Adipose tissue (tissue), 3 donors: ENCODE measurements at regions not wholly inside any gene's neighbourhood (a gene's known extent, or its start where the extent isn't known, plus 50 kb on each side); places are given as distances from the start of the nearest gene placed in this dataset.

Source experiments
- H3K27ac ChIP-seq: one replicate; pipeline ENCODE4 v1.5.1; 2013; ENCODE audit warnings: low read depth, low read length
- WGBS, 3 donors: extraction: QIAGEN DNeasy Blood & Tissue Kit; methylation state at CpG; one replicate each; pipeline ENCODE4 v1.1.7; 2013; 5-methylcytosine and 5-hydroxymethylcytosine counted together
- donor health status: healthy with polysubstance abuse.
- donor health status: Bipolar disorder and iron deficiency.
- donor health status: healthy.

- 26 to 63% (median 53%) methylated on average over 8 of the region's 8 CpGs for WGBS, 3 donors
- H3K27ac ChIP-seq, result no peak overlapping the region
Observed at GRCh38 chr2:129744649-129745048, 234.8 kb upstream of the RAB6C start.

- 85 to 94% (median 88%) methylated on average over 6 of the region's 6 CpGs for WGBS, 3 donors
- H3K27ac ChIP-seq, result no peak overlapping the region
Observed at GRCh38 chr2:129747500-129748125, 231.9 kb upstream of the RAB6C start.

GRCh38 chr2:129748250-129748649, 231.2 kb upstream of the RAB6C start:
- 61 to 84% (median 73%) methylated on average over 5 of the region's 5 CpGs for WGBS, 3 donors
- H3K27ac ChIP-seq, result no peak overlapping the region

- no peak overlapping the region for H3K27ac ChIP-seq
- 26 to 43% (median 40%) methylated on average over 6 of the region's 6 CpGs for WGBS, 3 donors
Observed at GRCh38 chr2:129748653-129749052, 230.8 kb upstream of the RAB6C start.

GRCh38 chr2:129751409-129751808, 228.1 kb upstream of the RAB6C start:
- no peak overlapping the region for H3K27ac ChIP-seq
- 69 to 93% (median 82%) methylated on average over 1 of the region's 1 CpG for WGBS, 3 donors

GRCh38 chr2:129752176-129752575, 227.3 kb upstream of the RAB6C start:
- 78 to 88% (median 79%) methylated on average over 3 of the region's 3 CpGs for WGBS, 3 donors
- no peak overlapping the region for H3K27ac ChIP-seq

- H3K27ac ChIP-seq, result no peak overlapping the region
- 87 to 91% (median 90%) methylated on average over 10 of the region's 10 CpGs for WGBS, 3 donors
Observed at GRCh38 chr2:129752686-129753085, 226.8 kb upstream of the RAB6C start.

GRCh38 chr2:129753261-129753660, 226.2 kb upstream of the RAB6C start:
- WGBS, 3 donors, result 74 to 85% (median 83%) methylated on average over 8 of the region's 8 CpGs
- no peak overlapping the region for H3K27ac ChIP-seq

- H3K27ac ChIP-seq, result no peak overlapping the region
- 90 to 95% (median 94%) methylated on average over 14 of the region's 14 CpGs for WGBS, 3 donors
Observed at GRCh38 chr2:129754421-129754820, 225.0 kb upstream of the RAB6C start.

- WGBS, 3 donors, result 72 to 90% (median 83%) methylated on average over 6 of the region's 6 CpGs
- H3K27ac ChIP-seq, result no peak overlapping the region
Observed at GRCh38 chr2:129754831-129755230, 224.6 kb upstream of the RAB6C start.

GRCh38 chr2:129755786-129756185, 223.7 kb upstream of the RAB6C start:
- WGBS, 3 donors, result 90 to 93% (median 91%) methylated on average over 7 of the region's 7 CpGs
- no peak overlapping the region for H3K27ac ChIP-seq

- no peak overlapping the region for H3K27ac ChIP-seq
- 85 to 90% (median 86%) methylated on average over 7 of the region's 7 CpGs for WGBS, 3 donors
Observed at GRCh38 chr2:129756276-129756675, 223.2 kb upstream of the RAB6C start.

- 87 to 93% (median 92%) methylated on average over 9 of the region's 9 CpGs for WGBS, 3 donors
Observed at GRCh38 chr2:129757366-129757914, 222.0 kb upstream of the RAB6C start.

GRCh38 chr2:129757915-129758783, 221.3 kb upstream of the RAB6C start:
- WGBS, 3 donors, result 26 to 41% (median 37%) methylated on average over 15 of the region's 15 CpGs

More at GRCh38 chr2:129757366-129757914, 222.0 kb upstream of the RAB6C start:
- no peak overlapping the region for H3K27ac ChIP-seq

GRCh38 chr2:129758784-129759471, 220.5 kb upstream of the RAB6C start:
- WGBS, 3 donors, result 37 to 66% (median 40%) methylated on average over 14 of the region's 14 CpGs
- no peak overlapping the region for H3K27ac ChIP-seq

More at GRCh38 chr2:129757915-129758783, 221.3 kb upstream of the RAB6C start:
- no peak overlapping the region for H3K27ac ChIP-seq

- WGBS, 3 donors, result 88 to 100% (median 94%) methylated on average over 2 of the region's 2 CpGs
Observed at GRCh38 chr2:129759472-129760010, 219.9 kb upstream of the RAB6C start.

GRCh38 chr2:129760669-129761068, 218.8 kb upstream of the RAB6C start:
- 94% methylated on average over 7 of the region's 7 CpGs for WGBS, 3 donors

More at GRCh38 chr2:129759472-129760010, 219.9 kb upstream of the RAB6C start:
- no peak overlapping the region for H3K27ac ChIP-seq

GRCh38 chr2:129761569-129762021, 217.9 kb upstream of the RAB6C start:
- no peak overlapping the region for H3K27ac ChIP-seq
- 92 to 94% (median 93%) methylated on average over 10 of the region's 10 CpGs for WGBS, 3 donors

More at GRCh38 chr2:129760669-129761068, 218.8 kb upstream of the RAB6C start:
- no peak overlapping the region for H3K27ac ChIP-seq
